GM23338 (cell line): ENCODE measurements at regions not wholly inside any gene's neighbourhood (a gene's known extent, or its start where the extent isn't known, plus 50 kb on each side); places are given as distances from the start of the nearest gene placed in this dataset.

ENCODE experiments used
- EZH2 ChIP-seq: fragments of 200-600 bp; sonication (generic); IDR thresholded peaks from one replicate; pipeline ENCODE4 v1.8.0; 2017; ENCODE audit warnings: antibody characterized with exemption, mild to moderate bottlenecking, low read depth; ENCODE audit not compliant: unreplicated experiment
- TF ChIP-seq, protein P1 (sequence below), 2 experiments: fragments of 200-600 bp in 1 of 2; sonication (generic) in 1 of 2; conservative IDR thresholded peaks; 2 replicates each; pipeline versions ENCODE4 v1.5.1 to v1.6.1; 2016 to 2017; ENCODE audit warnings: antibody characterized with exemption in 2 of 2, low read depth in 2 of 2, mild to moderate bottlenecking in 2 of 2, moderate library complexity in 1 of 2

DNA sequence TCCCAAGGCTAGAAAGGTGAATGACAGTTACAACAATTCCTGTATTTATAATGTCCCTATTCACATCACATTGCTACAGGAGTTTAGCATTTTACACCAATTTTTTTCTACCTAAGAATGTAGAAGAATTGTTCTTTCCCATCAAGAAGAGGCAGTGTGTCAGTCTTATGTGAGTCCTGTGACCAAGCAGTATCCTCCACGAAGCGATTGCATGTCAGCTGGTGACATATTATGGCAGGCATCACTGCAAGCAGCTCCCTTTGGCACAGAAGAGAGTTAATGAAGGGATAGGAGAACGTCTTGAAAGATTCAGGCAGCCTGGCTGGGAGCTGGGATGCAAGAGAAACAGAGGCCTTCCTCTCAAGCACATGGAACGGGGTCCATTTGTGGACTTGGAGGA is 199.8 kb downstream of the SMC2 start:
- TF ChIP-seq, protein P1, sequence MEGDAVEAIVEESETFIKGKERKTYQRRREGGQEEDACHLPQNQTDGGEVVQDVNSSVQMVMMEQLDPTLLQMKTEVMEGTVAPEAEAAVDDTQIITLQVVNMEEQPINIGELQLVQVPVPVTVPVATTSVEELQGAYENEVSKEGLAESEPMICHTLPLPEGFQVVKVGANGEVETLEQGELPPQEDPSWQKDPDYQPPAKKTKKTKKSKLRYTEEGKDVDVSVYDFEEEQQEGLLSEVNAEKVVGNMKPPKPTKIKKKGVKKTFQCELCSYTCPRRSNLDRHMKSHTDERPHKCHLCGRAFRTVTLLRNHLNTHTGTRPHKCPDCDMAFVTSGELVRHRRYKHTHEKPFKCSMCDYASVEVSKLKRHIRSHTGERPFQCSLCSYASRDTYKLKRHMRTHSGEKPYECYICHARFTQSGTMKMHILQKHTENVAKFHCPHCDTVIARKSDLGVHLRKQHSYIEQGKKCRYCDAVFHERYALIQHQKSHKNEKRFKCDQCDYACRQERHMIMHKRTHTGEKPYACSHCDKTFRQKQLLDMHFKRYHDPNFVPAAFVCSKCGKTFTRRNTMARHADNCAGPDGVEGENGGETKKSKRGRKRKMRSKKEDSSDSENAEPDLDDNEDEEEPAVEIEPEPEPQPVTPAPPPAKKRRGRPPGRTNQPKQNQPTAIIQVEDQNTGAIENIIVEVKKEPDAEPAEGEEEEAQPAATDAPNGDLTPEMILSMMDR (conservative IDR thresholded peaks at IDR 0.05; ENCODE audit: low read depth in 2 of 2): no peak
- no peak for TF ChIP-seq EZH2
